Hindlimb muscle (tissue), 1 donor: ENCODE measurements at regions not wholly inside any gene's neighbourhood (a gene's known extent, or its start where the extent isn't known, plus 50 kb on each side); places are given as distances from the start of the nearest gene placed in this dataset.

Experiments used
- DNase-seq: peaks from one replicate; pipeline ENCODE4 v3.0.0-alpha.2; 2013

DNA sequence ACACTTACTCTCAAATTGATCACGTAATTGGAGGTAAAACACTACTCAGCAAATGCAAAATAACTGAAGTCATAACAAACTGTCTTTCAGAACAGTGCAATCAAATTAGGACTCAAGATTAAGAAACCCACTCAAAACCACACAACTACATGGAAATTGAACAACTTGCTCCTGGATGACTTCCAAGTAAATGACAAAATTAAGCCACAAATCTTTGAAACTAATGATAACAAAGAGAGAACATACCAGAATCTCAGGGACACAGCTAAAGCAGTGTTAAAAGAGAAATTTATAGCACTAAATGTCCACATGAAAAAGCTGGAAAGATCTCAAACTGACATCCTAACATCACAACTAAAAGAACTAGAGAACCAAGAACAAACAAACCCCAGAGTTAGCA lies 540.5 kb upstream of the CDH18 start:
- no peak for DNase-seq

GRCh38 chr5:20524991-20525529 lies 537.1 kb upstream of the CDH18 start:
- peak; percentile 11 for DNase-seq

DNA sequence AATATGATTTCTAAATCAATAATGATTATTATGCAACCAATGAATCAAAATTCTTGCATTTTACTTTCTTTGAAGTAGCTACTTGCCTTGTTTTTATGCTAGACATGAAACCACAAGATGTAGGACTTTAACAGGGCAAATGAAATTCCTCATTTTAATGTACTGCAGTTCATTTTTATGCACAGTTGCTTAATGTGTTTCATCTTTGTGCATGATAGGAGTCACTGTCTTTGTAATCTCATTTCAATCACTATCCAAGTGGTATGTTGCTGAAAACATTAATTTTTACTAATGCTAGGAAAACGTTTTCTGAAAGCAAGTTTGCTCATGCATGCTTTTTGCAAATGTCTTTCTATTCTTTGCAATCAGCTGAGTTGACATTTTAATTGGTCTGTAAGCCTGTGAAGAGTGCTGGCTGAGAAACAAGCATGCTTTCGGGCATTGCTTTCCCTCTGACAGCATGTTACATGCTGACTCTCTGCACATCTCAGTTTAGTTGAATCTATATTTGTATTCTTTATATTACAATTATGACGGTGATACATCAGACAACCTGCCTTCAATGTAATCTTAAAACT lies 535.0 kb upstream of the CDH18 start:
- DNase-seq, result no peak

GRCh38 chr5:20515606-20516005 lies 527.6 kb upstream of the CDH18 start:
- DNase-seq, result no peak

- no peak for DNase-seq
Observed at GRCh38 chr5:20514145-20514544, 526.1 kb upstream of the CDH18 start.

DNA sequence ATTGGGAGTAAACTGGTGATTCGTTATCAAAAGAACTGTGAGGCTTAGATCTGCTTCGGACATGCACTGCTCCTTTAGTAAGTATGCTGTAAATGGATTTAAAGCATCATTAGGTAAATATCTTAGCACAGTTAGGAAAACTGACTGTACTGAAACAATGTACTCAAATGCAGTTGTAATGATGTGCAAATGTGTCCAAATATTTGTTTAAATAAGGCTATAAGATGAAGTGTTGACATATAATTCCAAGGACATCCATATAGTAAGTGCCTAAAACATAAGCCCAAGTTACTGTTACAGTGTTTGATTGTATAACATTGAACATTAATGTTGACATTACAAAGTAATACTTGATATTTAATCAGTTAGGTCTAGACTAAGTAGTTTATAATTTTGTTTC lies 512.5 kb upstream of the CDH18 start:
- no peak for DNase-seq

DNA sequence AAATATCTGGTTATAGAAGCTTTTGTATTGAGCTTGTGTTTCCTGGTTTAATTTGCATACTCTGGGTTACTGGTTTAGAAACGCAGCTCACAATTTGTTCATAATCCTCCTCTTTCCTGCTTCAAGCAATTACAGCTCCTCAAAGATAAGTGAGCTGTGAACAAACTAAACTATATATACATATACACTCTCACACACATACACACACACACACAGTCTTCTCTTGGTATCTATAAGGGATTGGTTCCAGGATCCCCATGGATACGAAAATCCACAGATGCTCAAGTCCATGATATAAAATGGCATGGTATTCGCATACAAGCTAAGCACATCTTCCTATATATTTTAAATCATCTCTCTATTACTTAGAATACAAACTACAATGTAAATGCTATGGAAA lies 510.9 kb upstream of the CDH18 start:
- no peak for DNase-seq

DNA sequence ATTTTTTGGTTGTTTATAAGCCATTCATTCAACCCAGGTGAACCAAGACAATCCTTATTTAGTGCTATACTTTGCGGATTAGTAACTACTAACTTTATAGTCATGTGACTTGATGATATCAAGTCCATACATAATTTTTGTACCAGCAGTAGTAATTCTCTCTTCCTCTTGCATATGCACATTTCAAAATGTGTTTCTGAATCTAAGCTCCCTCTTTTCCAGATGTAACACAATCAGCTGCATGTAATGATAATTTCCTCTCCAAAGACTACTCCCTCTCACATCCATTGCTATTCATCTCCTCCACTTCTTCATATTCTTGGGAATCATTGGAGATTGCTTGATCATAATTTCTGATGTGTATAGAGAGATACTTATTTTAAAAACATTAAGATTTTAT lies 510.1 kb upstream of the CDH18 start:
- no peak for DNase-seq

GRCh38 chr5:20497356-20497755 lies 509.4 kb upstream of the CDH18 start:
- no peak for DNase-seq

- no peak for DNase-seq
Observed at GRCh38 chr5:20494706-20495105, 506.7 kb upstream of the CDH18 start.

- no peak for DNase-seq
Observed at GRCh38 chr5:20486826-20487225, 498.8 kb upstream of the CDH18 start.

DNA sequence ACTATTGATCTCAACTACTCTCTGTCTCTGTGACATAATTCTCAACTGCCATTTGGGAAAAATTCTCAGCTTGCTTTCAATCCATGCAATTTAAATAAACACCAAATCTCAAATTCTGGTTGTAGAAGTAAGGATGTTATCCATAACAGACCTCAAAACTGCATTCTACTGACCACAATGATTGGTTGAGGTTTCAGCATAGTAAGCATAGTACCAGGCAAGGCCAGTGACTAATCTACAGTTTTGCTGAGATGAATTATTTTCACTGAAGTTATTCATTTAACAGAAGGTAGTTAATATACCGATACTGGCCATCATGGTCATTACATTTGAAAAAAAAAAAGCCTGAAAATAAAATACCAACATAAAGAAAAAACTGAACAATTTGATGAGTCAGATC lies 488.0 kb upstream of the CDH18 start:
- no peak for DNase-seq

DNA sequence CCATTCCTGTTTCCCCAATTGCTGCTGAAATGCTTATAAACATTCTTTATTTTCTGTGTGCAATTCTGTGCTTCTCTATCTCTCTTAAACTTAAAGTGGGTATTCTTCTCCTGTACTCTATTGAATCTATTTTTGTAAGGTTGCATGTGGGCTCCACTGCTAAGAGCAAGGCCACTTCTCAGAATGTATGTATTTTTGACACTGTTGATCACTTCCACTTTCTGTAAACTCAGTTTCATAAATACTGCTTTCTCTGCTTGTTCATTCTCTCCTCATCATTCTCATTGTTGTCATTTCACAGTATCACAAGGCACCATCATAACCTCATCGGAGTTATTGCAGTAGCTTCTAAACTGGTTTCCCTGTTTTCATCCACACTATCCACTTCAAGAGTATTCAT lies 483.0 kb upstream of the CDH18 start:
- no peak for DNase-seq

DNA sequence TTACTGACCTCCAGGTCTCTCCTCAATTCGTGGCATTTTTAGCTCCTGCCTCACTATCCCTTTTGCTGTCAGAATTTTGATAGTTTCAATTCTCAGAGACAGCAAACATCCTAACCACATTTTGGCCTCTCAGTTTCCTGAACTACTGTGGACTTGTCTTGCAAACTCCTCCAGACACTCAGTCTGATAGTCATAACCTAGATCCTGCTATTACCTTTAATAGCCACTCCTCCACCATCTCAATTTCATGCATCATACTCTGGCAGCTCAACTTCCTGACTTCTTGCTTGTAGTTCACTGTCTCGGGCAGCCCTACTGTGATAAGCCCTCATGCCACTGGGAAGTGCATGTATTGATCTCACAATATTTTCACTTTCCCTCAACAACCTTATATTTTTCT lies 481.8 kb upstream of the CDH18 start:
- DNase-seq, result no peak

GRCh38 chr5:20469390-20469789 lies 481.4 kb upstream of the CDH18 start:
- DNase-seq, result no peak

DNA sequence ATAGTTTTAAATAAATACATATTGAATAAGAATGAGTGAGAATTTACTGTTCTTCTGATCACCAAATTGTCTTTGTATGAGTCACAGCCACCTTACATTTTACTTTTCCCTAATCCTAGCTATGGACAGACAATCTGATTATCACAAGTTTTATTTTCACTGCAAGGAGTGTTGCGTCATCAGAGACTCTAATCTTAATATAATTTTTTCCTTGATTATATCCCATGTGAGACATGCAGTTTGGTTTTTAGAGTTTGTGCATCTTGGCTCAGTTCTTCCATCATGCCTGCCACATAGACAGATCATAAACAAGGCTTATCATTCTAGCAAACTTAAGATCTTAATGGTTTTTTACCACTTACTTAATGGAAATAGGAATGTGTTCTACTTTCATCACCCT lies 478.5 kb upstream of the CDH18 start:
- no peak for DNase-seq

GRCh38 chr5:20463206-20463605 lies 475.2 kb upstream of the CDH18 start:
- no peak for DNase-seq

DNA sequence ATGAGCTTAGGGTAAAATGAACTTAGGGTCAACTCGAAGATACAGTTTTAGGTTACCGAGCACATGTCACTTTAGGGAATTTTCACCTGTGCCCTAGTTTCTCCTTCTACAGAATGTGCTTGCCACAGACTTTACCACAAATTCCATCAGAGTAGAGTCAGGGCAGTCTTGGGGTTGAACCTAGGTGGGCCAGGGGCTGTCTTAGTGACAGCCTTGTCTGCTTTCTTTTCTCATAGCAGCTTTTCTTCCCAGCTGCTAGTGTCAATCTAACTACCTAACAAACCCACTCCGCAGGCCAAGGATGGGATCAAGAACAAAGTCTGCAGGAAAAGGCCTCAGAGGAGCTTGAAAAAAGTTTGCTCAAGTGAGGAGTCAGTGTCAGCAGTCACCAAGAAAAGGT lies 458.1 kb upstream of the CDH18 start:
- DNase-seq, result no peak

GRCh38 chr5:20445326-20445860 lies 457.4 kb upstream of the CDH18 start:
- DNase-seq, result no peak

GRCh38 chr5:20434786-20435185 lies 446.8 kb upstream of the CDH18 start:
- peak; percentile 6 for DNase-seq

DNA sequence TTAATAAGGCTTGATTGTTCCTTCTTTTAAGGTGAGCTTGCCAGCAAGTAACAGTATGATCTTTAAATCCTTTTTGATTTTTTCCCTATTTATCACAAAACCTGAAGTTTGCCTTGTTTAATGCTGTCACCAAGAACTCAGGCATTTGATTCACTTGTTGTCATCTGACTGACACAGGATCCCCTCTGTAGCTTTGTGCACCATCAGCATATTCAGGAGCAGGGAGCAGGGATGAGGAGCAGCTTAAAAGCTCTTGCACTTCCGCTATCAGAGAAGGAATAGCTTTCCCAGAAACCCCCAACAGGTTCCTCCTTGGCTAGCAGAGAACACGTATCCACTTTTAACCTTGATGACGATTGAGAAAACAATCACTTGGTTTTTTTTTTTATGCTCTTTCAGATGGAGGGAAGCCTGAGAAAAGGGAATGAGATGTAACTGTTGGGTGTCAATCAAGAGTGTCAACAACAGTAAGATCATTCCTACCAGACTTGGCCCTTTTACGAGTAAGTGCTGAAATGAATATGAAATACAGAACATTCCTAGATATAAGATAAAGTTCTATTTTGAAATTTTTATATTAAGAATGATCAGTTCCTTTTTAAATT lies 433.1 kb upstream of the CDH18 start:
- DNase-seq, result no peak
